Activated T-cell treated with anti-CD3 and anti-CD28 coated beads, Interleukin-2, amount 50 U/mL, for 1 hour (primary cell): ENCODE measurements at regions not wholly inside any gene's neighbourhood (a gene's known extent, or its start where the extent isn't known, plus 50 kb on each side); places are given as distances from the start of the nearest gene placed in this dataset.

Source experiments
- DNase-seq: peaks from one replicate; pipeline ENCODE4 v3.0.0-alpha.2; 2020

- no peak for DNase-seq
These were observed 322.3 kb downstream of the NDFIP2 start for GRCh38 chr13:79803296-79803695.

- DNase-seq = no peak
These were observed 321.6 kb downstream of the NDFIP2 start for GRCh38 chr13:79802389-79803085.

- DNase-seq = no peak
These were observed 318.3 kb downstream of the NDFIP2 start for GRCh38 chr13:79799059-79799867.

GRCh38 chr13:79796136-79796535 lies 315.2 kb downstream of the NDFIP2 start:
- no peak for DNase-seq

- no peak for DNase-seq
These were observed 314.0 kb downstream of the NDFIP2 start for GRCh38 chr13:79794931-79795330.

GRCh38 chr13:79792716-79793115 lies 311.8 kb downstream of the NDFIP2 start:
- no peak for DNase-seq

- no peak for DNase-seq
These were observed 310.6 kb downstream of the NDFIP2 start for GRCh38 chr13:79791471-79792042.

GRCh38 chr13:79786176-79786575 lies 305.2 kb downstream of the NDFIP2 start:
- no peak for DNase-seq

GRCh38 chr13:79782541-79783205 lies 301.7 kb downstream of the NDFIP2 start:
- no peak for DNase-seq

GRCh38 chr13:79781829-79782540 lies 301.0 kb downstream of the NDFIP2 start:
- DNase-seq = no peak

- DNase-seq = no peak
These were observed 299.3 kb downstream of the NDFIP2 start for GRCh38 chr13:79780240-79780639.

GRCh38 chr13:79779761-79780160 lies 298.8 kb downstream of the NDFIP2 start:
- no peak for DNase-seq

GRCh38 chr13:79778741-79779460 lies 297.9 kb downstream of the NDFIP2 start:
- DNase-seq = no peak

GRCh38 chr13:79777504-79777903 lies 296.5 kb downstream of the NDFIP2 start:
- DNase-seq = no peak

GRCh38 chr13:79776531-79777295 lies 295.8 kb downstream of the NDFIP2 start:
- DNase-seq = no peak

- no peak for DNase-seq
These were observed 294.9 kb downstream of the NDFIP2 start for GRCh38 chr13:79775830-79776229.

GRCh38 chr13:79772811-79773210 lies 291.9 kb downstream of the NDFIP2 start:
- no peak for DNase-seq

- DNase-seq = no peak
These were observed 290.5 kb downstream of the NDFIP2 start for GRCh38 chr13:79771493-79771892.

- no peak for DNase-seq
These were observed 289.1 kb downstream of the NDFIP2 start for GRCh38 chr13:79770056-79770455.

GRCh38 chr13:79767126-79767525 lies 286.2 kb downstream of the NDFIP2 start:
- no peak for DNase-seq

GRCh38 chr13:79765331-79765730 lies 284.4 kb downstream of the NDFIP2 start:
- no peak for DNase-seq
